ENCODE measurements at regions not wholly inside any gene's neighbourhood (a gene's known extent, or its start where the extent isn't known, plus 50 kb on each side); places are given as distances from the start of the nearest gene placed in this dataset.

DNA sequence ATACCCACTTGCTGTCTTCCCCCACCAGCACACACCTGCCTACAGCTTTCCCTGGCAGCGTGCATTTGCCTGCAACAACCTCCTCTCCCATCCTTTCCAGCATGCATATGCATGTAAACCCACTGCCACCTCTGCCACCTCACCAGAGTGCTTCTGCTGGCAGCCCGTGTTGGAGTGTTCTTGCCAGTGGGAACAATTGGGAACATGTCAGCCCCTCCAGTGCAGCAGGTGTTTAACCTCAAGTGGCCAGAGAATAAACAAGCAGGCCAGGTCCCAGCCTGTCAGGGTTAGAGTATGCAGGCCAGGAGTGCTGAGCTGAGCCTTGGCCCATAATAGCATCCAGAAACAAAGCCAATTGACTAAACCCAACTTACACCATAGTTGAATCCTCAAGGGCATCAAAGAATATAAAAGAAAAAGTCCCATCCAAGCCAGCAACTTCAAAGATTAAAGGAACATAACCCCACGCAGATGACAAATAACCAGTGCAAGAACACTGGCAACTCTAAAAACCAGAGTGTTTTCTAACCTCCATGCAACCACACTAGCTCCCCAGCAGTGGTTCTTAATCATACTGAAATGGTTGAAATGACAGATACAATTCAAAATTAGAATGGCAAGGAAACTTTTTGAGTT is 1212.1 kb upstream of the CITED2 start:
- peak; percentile 88 for DNase-seq (ENCODE audit: low spot score)

GRCh38 chr6:140581601-140582000 is 1207.2 kb upstream of the CITED2 start:
- peak; percentile 75 for DNase-seq (ENCODE audit: low spot score)

GRCh38 chr6:140579918-140580317 is 1205.5 kb upstream of the CITED2 start:
- no peak for DNase-seq (ENCODE audit: low spot score)

DNA sequence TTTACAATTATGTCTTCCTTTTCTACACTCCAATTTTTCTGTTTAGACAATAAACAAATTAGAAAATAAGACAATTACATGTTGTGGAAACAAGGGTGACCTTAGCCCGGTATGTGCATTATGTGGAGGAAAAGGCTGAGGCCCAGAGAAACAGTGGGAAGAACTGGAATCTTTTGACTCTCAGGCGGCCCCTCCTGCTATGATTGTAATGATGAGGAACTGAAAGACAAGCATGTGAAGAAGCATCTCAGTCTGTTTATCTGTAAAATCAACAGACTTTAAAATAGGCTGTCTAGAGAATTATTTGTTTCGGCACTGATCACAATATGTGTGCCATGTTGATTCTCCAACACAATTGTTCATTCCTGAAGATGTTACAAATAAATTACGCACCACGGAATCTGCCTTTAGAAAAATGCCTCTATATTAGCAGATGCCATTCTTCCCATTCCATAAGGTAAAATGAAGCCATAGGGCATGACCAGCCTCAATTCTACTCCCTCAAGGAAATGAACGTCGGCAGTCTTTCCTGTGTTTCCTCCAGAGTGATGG is 1201.6 kb upstream of the CITED2 start:
- DNase-seq (ENCODE audit: low spot score): no peak

DNA sequence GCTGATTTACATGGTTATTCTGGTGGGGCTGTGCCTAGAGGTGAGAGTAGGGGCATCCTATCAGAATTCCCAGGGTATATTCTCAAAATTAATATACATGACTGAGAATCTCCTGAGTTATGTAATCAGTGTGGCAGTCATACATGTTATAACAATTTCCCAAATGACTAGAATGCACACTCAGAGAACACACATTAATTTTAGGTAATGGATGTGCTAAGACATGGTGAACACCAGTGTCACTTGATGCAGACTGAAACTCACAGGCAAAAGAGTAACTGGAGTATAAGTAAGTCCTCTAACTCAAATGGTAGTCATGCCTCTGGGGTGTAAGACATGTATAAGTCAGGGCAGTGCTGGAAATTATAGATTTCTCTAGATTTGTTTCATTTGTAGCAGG is 1198.4 kb upstream of the CITED2 start:
- DNase-seq (ENCODE audit: low spot score): no peak

DNA sequence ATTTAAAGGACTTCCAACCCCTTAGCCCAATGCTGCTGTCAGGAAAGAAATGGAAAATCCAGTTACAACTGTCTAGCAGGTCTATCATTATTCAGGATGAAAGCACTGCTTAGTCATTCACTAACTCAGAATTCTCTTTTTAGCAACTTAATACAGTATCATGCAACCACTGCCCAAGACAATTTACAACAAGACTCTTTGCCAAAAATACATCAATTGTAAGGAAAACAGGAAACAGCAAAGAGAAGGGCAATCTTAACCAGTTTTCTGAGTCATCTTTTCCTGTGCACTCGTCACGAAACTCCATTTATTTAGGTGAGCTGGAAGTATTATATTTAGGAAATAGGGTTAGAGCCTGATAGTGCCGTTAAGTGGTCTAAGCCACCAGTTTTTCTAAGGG is 1197.7 kb upstream of the CITED2 start:
- DNase-seq (ENCODE audit: low spot score): peak; percentile 13

- DNase-seq (ENCODE audit: low spot score): no peak
Measured at GRCh38 chr6:140571145-140571544, 1196.7 kb upstream of the CITED2 start.

DNA sequence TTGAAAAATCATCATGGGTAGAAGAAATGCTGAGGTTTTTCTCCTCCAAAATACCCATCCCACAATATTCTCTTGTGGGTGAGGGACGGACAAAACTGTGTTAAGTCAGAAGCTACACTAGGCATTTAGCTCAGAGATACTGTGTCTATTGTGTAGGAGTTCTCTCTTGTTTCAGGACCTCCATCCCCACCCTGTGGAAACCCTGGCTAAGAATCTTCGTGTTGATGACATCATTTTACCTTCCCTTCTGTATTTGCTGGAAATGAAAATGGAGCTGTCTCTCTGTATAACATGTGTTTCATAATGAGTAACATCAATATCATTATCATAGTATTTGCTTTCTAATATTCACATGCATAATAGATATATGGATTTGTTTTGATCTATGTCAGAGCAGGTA is 1193.0 kb upstream of the CITED2 start:
- DNase-seq (ENCODE audit: low spot score): no peak

GRCh38 chr6:140566781-140567277 is 1192.4 kb upstream of the CITED2 start:
- DNase-seq (ENCODE audit: low spot score): no peak

- DNase-seq (ENCODE audit: low spot score): no peak
Measured at GRCh38 chr6:140563728-140564127, 1189.3 kb upstream of the CITED2 start.

- no peak for DNase-seq (ENCODE audit: low spot score)
Measured at GRCh38 chr6:140561701-140562100, 1187.3 kb upstream of the CITED2 start.

DNA sequence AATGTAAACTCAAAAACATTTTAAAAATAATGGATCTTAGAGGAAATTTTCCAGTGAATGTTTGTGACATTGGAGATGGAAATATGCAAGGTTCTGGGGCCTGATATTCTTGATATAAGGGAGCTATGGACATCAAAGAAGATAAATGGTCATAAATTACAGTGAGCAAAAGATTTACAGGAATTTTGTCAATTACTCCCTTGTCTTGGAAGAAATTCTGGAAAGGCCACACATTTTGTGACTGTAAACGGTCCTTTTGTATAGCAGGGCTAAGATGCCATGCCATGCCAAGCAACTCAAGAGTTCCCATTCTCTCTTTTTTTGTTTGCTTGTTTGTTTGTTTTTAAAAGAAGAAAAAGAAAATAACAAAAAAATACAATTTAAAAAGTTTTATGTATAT is 1186.2 kb upstream of the CITED2 start:
- no peak for DNase-seq (ENCODE audit: low spot score)

DNA sequence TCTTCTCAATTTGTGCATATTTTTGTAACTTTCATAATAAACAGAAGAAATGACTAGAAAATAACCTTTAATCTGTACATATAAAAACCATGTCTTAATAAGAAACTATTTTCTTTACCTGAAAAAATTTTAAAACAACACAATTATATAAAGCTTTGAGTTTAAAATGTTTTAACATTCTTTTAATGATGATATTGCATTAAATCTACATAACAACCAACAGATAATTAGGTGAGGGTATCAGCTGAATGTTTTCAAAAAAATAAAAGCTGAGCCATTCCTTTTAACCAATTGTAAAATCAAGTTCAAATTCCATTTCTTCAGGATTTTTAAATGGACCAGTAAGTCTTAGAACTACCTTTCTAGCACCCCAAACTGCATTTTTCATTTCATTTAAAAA is 1185.0 kb upstream of the CITED2 start:
- DNase-seq (ENCODE audit: low spot score): no peak

DNA sequence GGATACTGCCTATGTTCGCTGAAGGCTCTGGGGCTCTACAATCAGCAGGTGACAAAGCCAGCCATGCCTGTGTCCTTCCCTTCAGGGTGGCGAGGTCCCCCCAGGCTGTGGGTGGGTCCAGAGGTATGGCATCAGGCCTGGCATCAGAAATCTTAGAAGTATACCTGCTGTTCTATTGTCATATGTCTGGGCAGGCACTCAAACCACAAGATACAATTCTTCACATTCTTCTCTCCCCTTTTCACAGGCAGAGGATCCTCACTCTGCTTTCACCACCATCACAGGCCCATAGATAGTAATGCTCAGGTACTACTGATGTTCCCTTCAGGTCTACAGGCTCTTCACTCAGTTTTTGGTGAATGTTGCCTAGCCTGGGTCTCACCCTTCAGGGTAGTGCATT is 1180.0 kb upstream of the CITED2 start:
- DNase-seq (ENCODE audit: low spot score): no peak

DNA sequence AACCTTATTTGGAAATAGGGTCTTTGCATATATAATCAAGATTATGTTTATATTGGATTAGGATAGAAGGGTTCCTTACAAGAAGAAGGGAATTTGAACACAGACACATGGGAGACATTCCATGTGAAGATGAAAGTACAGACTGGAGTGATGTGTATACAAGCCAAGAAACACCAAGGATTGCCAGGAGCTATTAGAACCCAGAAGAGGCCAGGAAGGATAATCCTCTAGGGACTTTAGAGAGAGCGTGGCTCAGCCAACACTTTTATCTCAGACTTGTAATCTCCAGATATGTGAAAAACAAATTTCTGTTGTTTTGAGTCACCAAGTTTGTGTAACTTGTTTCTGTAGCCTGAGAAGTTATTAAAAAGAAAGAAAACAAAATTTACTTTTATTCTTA is 1173.9 kb upstream of the CITED2 start:
- no peak for DNase-seq (ENCODE audit: low spot score)

DNA sequence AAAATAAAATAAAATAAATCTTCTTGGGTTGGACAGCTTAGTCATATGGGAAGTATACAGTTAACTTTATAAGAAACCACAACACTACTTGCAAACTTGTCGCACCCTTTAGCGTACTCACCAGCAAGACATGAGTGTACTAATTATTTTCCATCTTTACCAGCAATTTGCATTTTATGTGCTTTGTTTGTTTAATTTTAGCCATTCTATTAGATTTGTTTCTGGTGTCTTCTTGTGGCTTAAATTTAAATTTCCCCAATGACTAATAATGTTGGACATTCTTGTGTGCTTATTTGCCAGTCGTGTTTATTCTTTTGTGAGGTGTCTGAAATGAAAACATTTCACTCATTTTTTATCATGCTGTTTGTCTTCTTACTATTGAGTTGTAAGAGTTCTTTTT is 1172.2 kb upstream of the CITED2 start:
- DNase-seq (ENCODE audit: low spot score): no peak

DNA sequence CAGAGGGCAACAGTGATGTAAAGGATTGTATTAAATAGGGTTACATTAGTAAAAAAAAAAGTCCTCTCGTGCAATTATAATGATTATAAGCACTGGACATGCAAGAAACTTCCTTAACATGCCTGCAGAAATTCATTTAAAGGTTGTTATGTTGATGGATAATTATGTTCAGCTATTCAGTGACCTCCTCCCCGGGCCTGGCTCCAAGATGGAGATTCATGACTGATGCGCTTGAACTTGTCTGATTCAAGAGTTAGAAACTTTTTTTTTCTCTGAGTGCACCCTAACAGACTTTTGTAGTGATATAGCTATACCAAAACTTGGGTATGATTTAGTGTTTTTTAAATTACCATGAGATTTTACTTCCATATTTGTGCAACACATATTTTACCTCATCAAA is 1170.0 kb upstream of the CITED2 start:
- no peak for DNase-seq (ENCODE audit: low spot score)

GRCh38 chr6:140542863-140543262 is 1168.4 kb upstream of the CITED2 start:
- no peak for DNase-seq (ENCODE audit: low spot score)

DNA sequence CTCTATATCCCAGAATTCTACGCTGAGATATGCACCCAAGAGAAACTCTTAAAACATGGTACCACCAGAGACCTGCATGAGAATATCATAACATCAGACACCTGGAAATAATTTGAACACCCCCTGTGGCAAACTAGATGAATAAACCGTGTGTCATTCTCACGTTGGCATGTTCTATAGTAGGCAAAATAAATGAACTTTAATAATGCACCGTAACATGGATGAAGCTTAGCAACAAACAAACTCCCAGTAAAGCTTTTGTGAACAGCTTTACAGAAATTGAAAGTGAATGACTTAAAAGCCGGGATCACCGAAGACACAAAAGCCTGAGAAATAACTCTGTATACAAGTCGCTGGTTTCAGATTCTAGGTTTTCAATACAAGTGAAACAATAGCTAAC is 1166.8 kb upstream of the CITED2 start:
- DNase-seq (ENCODE audit: low spot score): no peak

- DNase-seq (ENCODE audit: low spot score): no peak
Measured at GRCh38 chr6:140540743-140541142, 1166.3 kb upstream of the CITED2 start.

GRCh38 chr6:140538926-140539325 is 1164.5 kb upstream of the CITED2 start:
- no peak for DNase-seq (ENCODE audit: low spot score)

- DNase-seq (ENCODE audit: low spot score): no peak
Measured at GRCh38 chr6:140537834-140538705, 1163.6 kb upstream of the CITED2 start.

- DNase-seq (ENCODE audit: low spot score): no peak
Measured at GRCh38 chr6:140537211-140537610, 1162.8 kb upstream of the CITED2 start.
